ENCODE measurements at regions not wholly inside any gene's neighbourhood (a gene's known extent, or its start where the extent isn't known, plus 50 kb on each side); places are given as distances from the start of the nearest gene placed in this dataset.

DNA sequence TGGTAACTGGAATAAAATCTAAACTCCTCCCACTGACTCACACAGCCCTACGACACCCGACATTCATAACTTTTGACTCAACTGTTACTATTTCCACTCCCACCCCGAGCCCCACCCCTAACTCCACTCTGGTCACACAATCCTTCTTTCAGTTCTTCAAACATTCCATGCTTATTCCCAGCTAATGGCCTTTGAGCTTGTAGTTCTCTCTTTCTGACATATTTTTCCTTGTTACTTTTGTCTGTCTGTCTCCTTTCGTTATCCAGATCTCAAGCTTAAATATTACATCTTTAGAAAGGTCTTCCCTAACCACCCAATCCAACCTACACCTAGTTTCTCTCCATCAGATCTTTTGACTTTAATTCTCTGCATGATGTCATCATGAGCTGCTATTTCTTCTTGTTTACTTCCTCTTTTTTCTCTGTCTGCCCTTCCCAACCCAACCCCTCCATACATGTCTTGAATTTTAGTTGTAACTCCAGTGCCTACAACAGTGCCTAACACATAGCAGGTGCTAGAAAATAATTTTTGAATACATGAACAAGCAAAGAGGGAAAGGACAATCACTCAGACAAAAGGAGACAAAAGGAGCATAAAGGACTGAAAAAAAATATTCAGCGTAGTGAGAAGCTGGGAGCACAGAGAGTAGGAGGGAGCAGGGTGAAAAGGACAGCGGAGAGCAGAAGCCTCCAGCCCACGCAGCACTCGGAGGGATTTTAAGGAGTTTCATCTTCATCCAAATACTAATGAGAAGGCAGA, 65.2 kb upstream of the SMIM36 start:
- no peaks in the 10 kb centered on the region for H3K9me3 ChIP-seq (ENCODE audit: control insufficient read depth in 5 of 5, low read length in 5 of 5)
- H3K27me3 ChIP-seq (ENCODE audit: control insufficient read depth in 5 of 5, insufficient read depth in 4 of 5, low read length in 5 of 5) = no peaks in the 10 kb centered on the region
- peak overlapping the region; percentile 54 to 73 (median 66) for H3K4me3 ChIP-seq (ENCODE audit: low read depth in 1 of 5, low read length in 5 of 5)
- H3K27ac ChIP-seq (ENCODE audit: low read depth, low read length) = peak overlapping the region; percentile 88
- no peaks in the 10 kb centered on the region for H3K36me3 ChIP-seq (ENCODE audit: control insufficient read depth in 5 of 5, insufficient read depth in 5 of 5, low read length in 5 of 5)
- peak overlapping the region; percentile 63 to 92 (median 75) for H3K9ac ChIP-seq (ENCODE audit: low read length in 5 of 5)
- peaks cover 6 to 39% (median 33%) of the 10 kb centered on the region in 5 donors for H3K4me1 ChIP-seq (ENCODE audit: control insufficient read depth in 5 of 5, insufficient read depth in 5 of 5, low read length in 5 of 5)

DNA sequence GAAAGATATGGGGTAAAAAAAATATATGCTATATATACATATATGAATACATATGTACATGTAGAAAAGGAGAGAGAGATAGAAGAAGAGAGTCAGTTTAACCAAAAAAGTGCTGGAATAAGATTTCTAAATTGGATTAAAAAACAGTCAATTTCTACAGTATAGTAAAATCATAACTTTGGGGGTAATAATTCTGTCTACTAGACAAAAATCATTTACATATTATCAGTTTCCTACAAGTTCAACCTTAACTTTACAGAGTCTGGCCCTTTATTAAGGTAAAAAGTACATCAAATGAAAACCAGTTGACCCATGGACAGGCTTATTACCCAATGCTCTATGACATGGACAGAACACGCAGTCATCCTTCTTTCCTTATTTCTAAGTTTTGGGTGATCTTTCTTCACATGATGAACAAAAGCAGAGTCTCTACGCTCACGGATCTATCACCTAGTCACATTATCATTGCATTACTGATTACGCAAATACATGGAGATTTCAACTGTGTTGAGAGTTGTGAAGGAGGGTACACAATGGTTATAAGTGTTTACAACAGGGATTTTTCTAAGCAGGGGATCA, 63.9 kb upstream of the SMIM36 start:
- H3K27me3 ChIP-seq (ENCODE audit: control insufficient read depth in 5 of 5, insufficient read depth in 4 of 5, low read length in 5 of 5) = no peaks in the 10 kb centered on the region
- peak overlapping the region; percentile 88 for H3K27ac ChIP-seq (ENCODE audit: low read depth, low read length)
- no peaks in the 10 kb centered on the region for H3K36me3 ChIP-seq (ENCODE audit: control insufficient read depth in 5 of 5, insufficient read depth in 5 of 5, low read length in 5 of 5)
- peaks cover 6 to 47% (median 39%) of the 10 kb centered on the region in 5 donors for H3K4me1 ChIP-seq (ENCODE audit: control insufficient read depth in 5 of 5, insufficient read depth in 5 of 5, low read length in 5 of 5)
- H3K4me3 ChIP-seq (ENCODE audit: low read depth in 1 of 5, low read length in 5 of 5) = no peak overlapping the region
- no peaks in the 10 kb centered on the region for H3K9me3 ChIP-seq (ENCODE audit: control insufficient read depth in 5 of 5, low read length in 5 of 5)
- H3K9ac ChIP-seq (ENCODE audit: low read length in 5 of 5) = peak overlapping the region in 1 of 5 donors; percentile 2

DNA sequence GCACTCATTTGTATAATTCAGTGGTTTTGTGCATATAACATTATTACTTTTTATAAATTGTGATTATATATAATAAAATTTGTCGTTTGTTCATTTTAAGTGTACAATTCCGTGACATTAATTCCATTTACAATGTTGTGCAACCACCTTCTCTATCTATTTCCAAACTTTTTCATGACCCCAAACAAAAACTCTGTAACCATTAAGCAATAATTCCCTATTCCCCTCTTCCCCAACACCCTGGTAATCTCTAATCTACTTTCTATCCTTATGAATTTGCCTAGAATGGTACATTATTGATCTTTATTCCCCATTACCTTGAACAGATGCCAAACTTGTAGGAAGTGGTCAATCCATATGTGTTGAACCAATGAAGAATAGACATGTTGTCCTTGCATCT, 61.3 kb upstream of the SMIM36 start:
- Histone ChIP-seq H3K9me3 (ENCODE audit: control insufficient read depth in 5 of 5, low read length in 5 of 5) (no peaks in the 10 kb centered on the region), H3K4me3 (ENCODE audit: low read depth in 1 of 5, low read length in 5 of 5) (no peak overlapping the region), H3K36me3 (ENCODE audit: control insufficient read depth in 5 of 5, insufficient read depth in 5 of 5, low read length in 5 of 5) (no peaks in the 10 kb centered on the region), H3K27me3 (ENCODE audit: control insufficient read depth in 5 of 5, insufficient read depth in 4 of 5, low read length in 5 of 5) (no peaks in the 10 kb centered on the region), H3K4me1 (ENCODE audit: control insufficient read depth in 5 of 5, insufficient read depth in 5 of 5, low read length in 5 of 5) (peaks cover 6 to 62% (median 48%) of the 10 kb centered on the region in 5 donors), H3K9ac (ENCODE audit: low read length in 5 of 5) (no peak overlapping the region), H3K27ac (ENCODE audit: low read depth, low read length) (peak overlapping the region; percentile 80)

- H3K9me3 ChIP-seq (ENCODE audit: control insufficient read depth in 5 of 5, low read length in 5 of 5) = no peaks in the 10 kb centered on the region
- no peaks in the 10 kb centered on the region for H3K36me3 ChIP-seq (ENCODE audit: control insufficient read depth in 5 of 5, insufficient read depth in 5 of 5, low read length in 5 of 5)
- H3K4me1 ChIP-seq (ENCODE audit: control insufficient read depth in 5 of 5, insufficient read depth in 5 of 5, low read length in 5 of 5) = peaks cover 6 to 63% (median 48%) of the 10 kb centered on the region in 5 donors
- H3K27me3 ChIP-seq (ENCODE audit: control insufficient read depth in 5 of 5, insufficient read depth in 4 of 5, low read length in 5 of 5) = no peaks in the 10 kb centered on the region
- H3K9ac ChIP-seq (ENCODE audit: low read length in 5 of 5) = no peak overlapping the region
- H3K4me3 ChIP-seq (ENCODE audit: low read depth in 1 of 5, low read length in 5 of 5) = no peak overlapping the region
- peak overlapping the region; percentile 80 for H3K27ac ChIP-seq (ENCODE audit: low read depth, low read length)
Measured at GRCh38 chr17:55572139-55572538, 60.9 kb upstream of the SMIM36 start.

DNA sequence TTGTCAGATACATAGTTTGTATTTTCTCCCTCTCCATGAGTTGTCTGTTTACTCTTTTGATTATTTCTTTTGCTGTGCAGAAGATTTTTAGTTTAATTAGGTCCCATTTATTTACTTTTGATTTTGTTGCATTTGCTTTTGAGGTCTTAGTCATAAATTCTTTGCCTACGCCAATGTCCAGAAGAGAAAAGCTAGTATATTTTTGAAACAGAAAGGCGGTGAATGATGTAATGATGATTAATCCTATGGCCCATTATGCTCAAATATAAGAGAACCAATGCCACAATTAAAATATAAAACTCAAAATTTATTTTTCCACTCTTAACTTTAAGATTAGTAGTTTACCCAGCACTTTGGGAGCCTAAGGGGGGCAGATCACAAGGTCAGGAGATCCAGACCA, 59.8 kb upstream of the SMIM36 start:
- Histone ChIP-seq H3K9me3 (ENCODE audit: control insufficient read depth in 5 of 5, low read length in 5 of 5) (no peaks in the 10 kb centered on the region), H3K4me3 (ENCODE audit: low read depth in 1 of 5, low read length in 5 of 5) (no peak overlapping the region), H3K36me3 (ENCODE audit: control insufficient read depth in 5 of 5, insufficient read depth in 5 of 5, low read length in 5 of 5) (no peaks in the 10 kb centered on the region), H3K9ac (ENCODE audit: low read length in 5 of 5) (no peak overlapping the region), H3K4me1 (ENCODE audit: control insufficient read depth in 5 of 5, insufficient read depth in 5 of 5, low read length in 5 of 5) (peaks cover 2 to 60% (median 42%) of the 10 kb centered on the region in 5 donors), H3K27ac (ENCODE audit: low read depth, low read length) (peak overlapping the region; percentile 80), H3K27me3 (ENCODE audit: control insufficient read depth in 5 of 5, insufficient read depth in 4 of 5, low read length in 5 of 5) (no peaks in the 10 kb centered on the region)

DNA sequence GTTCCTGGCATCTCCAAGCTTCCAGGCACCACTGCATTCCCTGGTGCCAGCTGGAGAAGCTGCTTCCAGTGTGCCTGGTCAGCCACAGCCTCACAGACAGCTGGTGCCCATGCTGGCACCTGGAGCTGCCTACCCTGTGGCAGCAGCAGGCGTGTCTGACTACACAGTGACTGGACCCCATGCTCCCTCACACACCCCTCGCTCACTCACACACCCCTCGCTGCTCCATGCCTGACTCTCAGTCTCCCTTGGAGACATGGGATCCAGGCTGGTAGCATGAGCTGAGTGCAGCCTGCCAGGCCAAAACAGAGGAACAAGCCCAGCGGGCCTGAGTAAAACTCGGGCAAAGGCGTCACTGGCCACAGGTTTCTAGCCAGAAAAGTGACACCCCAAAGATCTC, 59.1 kb upstream of the SMIM36 start:
- Histone ChIP-seq H3K27ac (ENCODE audit: low read depth, low read length) (peak overlapping the region; percentile 80), H3K4me1 (ENCODE audit: control insufficient read depth in 5 of 5, insufficient read depth in 5 of 5, low read length in 5 of 5) (peaks cover 2 to 53% (median 35%) of the 10 kb centered on the region in 5 donors), H3K36me3 (ENCODE audit: control insufficient read depth in 5 of 5, insufficient read depth in 5 of 5, low read length in 5 of 5) (no peaks in the 10 kb centered on the region), H3K4me3 (ENCODE audit: low read depth in 1 of 5, low read length in 5 of 5) (no peak overlapping the region), H3K9ac (ENCODE audit: low read length in 5 of 5) (no peak overlapping the region), H3K27me3 (ENCODE audit: control insufficient read depth in 5 of 5, insufficient read depth in 4 of 5, low read length in 5 of 5) (no peaks in the 10 kb centered on the region), H3K9me3 (ENCODE audit: control insufficient read depth in 5 of 5, low read length in 5 of 5) (no peaks in the 10 kb centered on the region)

- H3K36me3 ChIP-seq (ENCODE audit: control insufficient read depth in 5 of 5, insufficient read depth in 5 of 5, low read length in 5 of 5) = no peaks in the 10 kb centered on the region
- no peaks in the 10 kb centered on the region for H3K27me3 ChIP-seq (ENCODE audit: control insufficient read depth in 5 of 5, insufficient read depth in 4 of 5, low read length in 5 of 5)
- peak overlapping the region in 2 of 5 donors; percentile 22 to 48 for H3K4me3 ChIP-seq (ENCODE audit: low read depth in 1 of 5, low read length in 5 of 5)
- no peaks in the 10 kb centered on the region for H3K9me3 ChIP-seq (ENCODE audit: control insufficient read depth in 5 of 5, low read length in 5 of 5)
- H3K9ac ChIP-seq (ENCODE audit: low read length in 5 of 5) = peak overlapping the region in 3 of 5 donors; percentile 5 to 72 (median 49)
- H3K27ac ChIP-seq (ENCODE audit: low read depth, low read length) = peak overlapping the region; percentile 81
- peaks cover 2 to 53% (median 22%) of the 10 kb centered on the region in 5 donors for H3K4me1 ChIP-seq (ENCODE audit: control insufficient read depth in 5 of 5, insufficient read depth in 5 of 5, low read length in 5 of 5)
Measured at GRCh38 chr17:55567240-55568214, 56.3 kb upstream of the SMIM36 start.

- H3K9ac ChIP-seq (ENCODE audit: low read length in 5 of 5) = no peak overlapping the region
- no peak overlapping the region for H3K4me3 ChIP-seq (ENCODE audit: low read depth in 1 of 5, low read length in 5 of 5)
- H3K9me3 ChIP-seq (ENCODE audit: control insufficient read depth in 5 of 5, low read length in 5 of 5) = no peaks in the 10 kb centered on the region
- H3K27me3 ChIP-seq (ENCODE audit: control insufficient read depth in 5 of 5, insufficient read depth in 4 of 5, low read length in 5 of 5) = no peaks in the 10 kb centered on the region
- H3K36me3 ChIP-seq (ENCODE audit: control insufficient read depth in 5 of 5, insufficient read depth in 5 of 5, low read length in 5 of 5) = no peaks in the 10 kb centered on the region
- peaks cover 2 to 32% (median 18%) of the 10 kb centered on the region in 5 donors for H3K4me1 ChIP-seq (ENCODE audit: control insufficient read depth in 5 of 5, insufficient read depth in 5 of 5, low read length in 5 of 5)
- H3K27ac ChIP-seq (ENCODE audit: low read depth, low read length) = no peak overlapping the region
Measured at GRCh38 chr17:55564081-55564480, 52.8 kb upstream of the SMIM36 start.

DNA sequence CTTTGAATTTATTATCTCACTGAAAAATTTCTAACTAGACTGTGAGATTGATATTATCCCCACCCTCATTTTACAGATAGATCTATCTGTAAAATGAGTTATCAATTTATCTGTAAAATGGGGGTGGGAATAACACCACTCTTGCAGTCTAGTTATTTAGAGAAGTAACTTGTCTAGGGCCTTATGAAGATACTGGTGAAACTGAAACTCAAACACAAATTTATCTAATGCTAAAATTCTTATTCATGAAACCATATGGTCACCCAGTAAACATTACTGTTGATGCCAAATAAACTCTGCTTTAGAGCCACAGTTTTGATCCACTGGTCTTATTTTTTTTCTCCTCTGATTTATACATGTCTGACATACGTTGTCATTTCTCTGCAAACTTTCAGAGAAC, 52.1 kb upstream of the SMIM36 start:
- Histone ChIP-seq H3K4me3 (ENCODE audit: low read depth in 1 of 5, low read length in 5 of 5) (no peak overlapping the region), H3K9ac (ENCODE audit: low read length in 5 of 5) (no peak overlapping the region), H3K27me3 (ENCODE audit: control insufficient read depth in 5 of 5, insufficient read depth in 4 of 5, low read length in 5 of 5) (no peaks in the 10 kb centered on the region), H3K9me3 (ENCODE audit: control insufficient read depth in 5 of 5, low read length in 5 of 5) (no peaks in the 10 kb centered on the region), H3K27ac (ENCODE audit: low read depth, low read length) (no peak overlapping the region), H3K36me3 (ENCODE audit: control insufficient read depth in 5 of 5, insufficient read depth in 5 of 5, low read length in 5 of 5) (no peaks in the 10 kb centered on the region), H3K4me1 (ENCODE audit: control insufficient read depth in 5 of 5, insufficient read depth in 5 of 5, low read length in 5 of 5) (peaks cover 2 to 29% (median 18%) of the 10 kb centered on the region in 5 donors)
